Activated CD8-positive, alpha-beta memory T cell treated with anti-CD3 and anti-CD28 coated beads for 48 hours (primary cell): ENCODE measurements at regions not wholly inside any gene's neighbourhood (a gene's known extent, or its start where the extent isn't known, plus 50 kb on each side); places are given as distances from the start of the nearest gene placed in this dataset.
"Not testable (repeated sequence)": the region's sequence is repeated elsewhere in the genome, so short reads cannot be mapped to it uniquely, and the experiment has no call there.

Experiments
- DNase-seq, 3 experiments: peaks; one replicate each; pipeline ENCODE4 v3.0.0-alpha.2; 2020; ENCODE audit warnings: low read depth in 2 of 3, low spot score in 2 of 3

- DNase-seq, result no peak
These were observed 99.6 kb upstream of the LYZL1 start for GRCh38 chr10:29189256-29189655.

- no peak for DNase-seq
These were observed 97.2 kb upstream of the LYZL1 start for GRCh38 chr10:29191674-29192073.

- no peak for DNase-seq
These were observed 89.5 kb upstream of the LYZL1 start for GRCh38 chr10:29199339-29199738.

- no peak for DNase-seq
These were observed 88.8 kb upstream of the LYZL1 start for GRCh38 chr10:29199941-29200679.

GRCh38 chr10:29202386-29202940, 86.4 kb upstream of the LYZL1 start:
- DNase-seq, result no peak

GRCh38 chr10:29203432-29203831, 85.4 kb upstream of the LYZL1 start:
- no peak for DNase-seq

GRCh38 chr10:29204070-29204800, 84.6 kb upstream of the LYZL1 start:
- no peak for DNase-seq

GRCh38 chr10:29205787-29206186, 83.1 kb upstream of the LYZL1 start:
- DNase-seq, result no peak

GRCh38 chr10:29208845-29209244, 80.0 kb upstream of the LYZL1 start:
- DNase-seq, result no peak

GRCh38 chr10:29209830-29210229, 79.0 kb upstream of the LYZL1 start:
- no peak for DNase-seq

- no peak for DNase-seq
These were observed 78.5 kb upstream of the LYZL1 start for GRCh38 chr10:29210266-29210868.

GRCh38 chr10:29212597-29212996, 76.3 kb upstream of the LYZL1 start:
- DNase-seq, result no peak

- no peak for DNase-seq
These were observed 74.3 kb upstream of the LYZL1 start for GRCh38 chr10:29214551-29214950.

- DNase-seq, result no peak
These were observed 71.6 kb upstream of the LYZL1 start for GRCh38 chr10:29217292-29217738.

GRCh38 chr10:29223326-29223725, 65.5 kb upstream of the LYZL1 start:
- no peak for DNase-seq

- no peak for DNase-seq
These were observed 64.2 kb upstream of the LYZL1 start for GRCh38 chr10:29224631-29225030.

- DNase-seq, result no peak
These were observed 61.7 kb upstream of the LYZL1 start for GRCh38 chr10:29227201-29227600.

- no peak for DNase-seq
These were observed 60.3 kb upstream of the LYZL1 start for GRCh38 chr10:29228562-29228961.

GRCh38 chr10:29229258-29229705, 59.6 kb upstream of the LYZL1 start:
- no peak for DNase-seq

- DNase-seq, result not testable (repeated sequence)
These were observed 52.0 kb upstream of the LYZL1 start for GRCh38 chr10:29236910-29237309.

GRCh38 chr10:29237786-29238185, 51.1 kb upstream of the LYZL1 start:
- DNase-seq, result no peak
